ENCODE measurements at regions not wholly inside any gene's neighbourhood (a gene's known extent, or its start where the extent isn't known, plus 50 kb on each side); places are given as distances from the start of the nearest gene placed in this dataset.
A peak's percentile ranks its signal among the peaks of the same experiment; 100 is the strongest.

GRCh38 chr2:217366966-217367365 is 507.1 kb upstream of the TNP1 start:
- H3K9me3 ChIP-seq = no peaks in the 10 kb centered on the region
- intact Hi-C loops (cut with DNase I) = no loop called here
- no peak overlapping the region for H3K4me3 ChIP-seq
- peaks cover 0 to 12% (median 1%) of the 10 kb centered on the region in 3 donors for H3K4me1 ChIP-seq
- WGBS, 2 donors = 38 to 56% methylated on average over 4 of the region's 4 CpGs
- no peak overlapping the region for H3K27ac ChIP-seq
- DNase-seq = no peak
- no peaks in the 10 kb centered on the region for H3K36me3 ChIP-seq
- TF ChIP-seq CTCF (IDR thresholded peaks at IDR 0.05) (no peak), POLR2A (IDR thresholded peaks at IDR 0.05) (no peak)
- H3K27me3 ChIP-seq = peaks cover 0 to 4% (median 0%) of the 10 kb centered on the region in 4 donors

GRCh38 chr2:217366266-217366895 is 506.5 kb upstream of the TNP1 start:
- peaks cover 0 to 18% (median 7%) of the 10 kb centered on the region in 3 donors for H3K4me1 ChIP-seq
- H3K9me3 ChIP-seq = no peaks in the 10 kb centered on the region
- 76 to 84% methylated on average over 4 of the region's 4 CpGs for WGBS, 2 donors
- intact Hi-C loops (cut with DNase I) = no loop called here
- no peak for DNase-seq
- no peak overlapping the region for H3K4me3 ChIP-seq
- no peaks in the 10 kb centered on the region for H3K36me3 ChIP-seq
- no peak for TF ChIP-seq CTCF (IDR thresholded peaks at IDR 0.05)
- no peak for TF ChIP-seq POLR2A (IDR thresholded peaks at IDR 0.05)
- H3K27ac ChIP-seq = no peak overlapping the region
- H3K27me3 ChIP-seq = peaks cover 0 to 4% (median 0%) of the 10 kb centered on the region in 4 donors

DNA sequence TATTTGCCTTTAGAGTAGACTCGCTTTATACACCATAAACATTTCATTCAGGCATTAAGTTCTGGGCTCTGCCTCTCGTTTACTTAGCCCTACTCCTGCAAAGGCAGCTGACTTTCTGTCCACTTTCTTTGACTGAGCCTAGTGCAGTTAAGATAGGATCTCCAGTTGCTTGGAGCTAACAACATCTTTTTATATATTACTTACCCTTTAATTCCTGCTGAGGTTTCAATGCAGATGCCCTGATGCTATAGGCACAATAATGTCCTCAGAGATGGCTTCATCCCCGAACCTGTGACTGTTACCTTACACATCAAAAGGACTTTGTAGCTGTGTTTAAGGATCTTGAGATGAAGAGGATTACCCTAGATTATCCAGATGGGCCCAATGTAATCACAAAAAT is 505.8 kb upstream of the TNP1 start:
- H3K27ac ChIP-seq = no peak overlapping the region
- no peak for DNase-seq
- peaks cover 0 to 4% (median 0%) of the 10 kb centered on the region in 4 donors for H3K27me3 ChIP-seq
- H3K36me3 ChIP-seq = no peaks in the 10 kb centered on the region
- intact Hi-C loops (cut with DNase I) = no loop called here
- no peaks in the 10 kb centered on the region for H3K9me3 ChIP-seq
- WGBS, 2 donors = 69 to 72% methylated on average over 3 of the region's 3 CpGs
- H3K4me1 ChIP-seq = peaks cover 0 to 25% (median 11%) of the 10 kb centered on the region in 3 donors
- TF ChIP-seq CTCF (IDR thresholded peaks at IDR 0.05) (no peak), POLR2A (IDR thresholded peaks at IDR 0.05) (no peak)
- no peak overlapping the region for H3K4me3 ChIP-seq

- H3K9me3 ChIP-seq = no peaks in the 10 kb centered on the region
- H3K4me1 ChIP-seq = peaks cover 5 to 35% (median 11%) of the 10 kb centered on the region in 3 donors
- no peak for TF ChIP-seq CTCF (IDR thresholded peaks at IDR 0.05)
- no peak for TF ChIP-seq POLR2A (IDR thresholded peaks at IDR 0.05)
- peaks cover 0 to 4% (median 0%) of the 10 kb centered on the region in 4 donors for H3K27me3 ChIP-seq
- intact Hi-C loops (cut with DNase I) = no loop called here
- H3K36me3 ChIP-seq = no peaks in the 10 kb centered on the region
- H3K27ac ChIP-seq = peak overlapping the region in 1 of 4 donors; percentile 81
- H3K4me3 ChIP-seq = no peak overlapping the region
- DNase-seq = no peak
Observed at GRCh38 chr2:217364224-217364623, 504.4 kb upstream of the TNP1 start.

DNA sequence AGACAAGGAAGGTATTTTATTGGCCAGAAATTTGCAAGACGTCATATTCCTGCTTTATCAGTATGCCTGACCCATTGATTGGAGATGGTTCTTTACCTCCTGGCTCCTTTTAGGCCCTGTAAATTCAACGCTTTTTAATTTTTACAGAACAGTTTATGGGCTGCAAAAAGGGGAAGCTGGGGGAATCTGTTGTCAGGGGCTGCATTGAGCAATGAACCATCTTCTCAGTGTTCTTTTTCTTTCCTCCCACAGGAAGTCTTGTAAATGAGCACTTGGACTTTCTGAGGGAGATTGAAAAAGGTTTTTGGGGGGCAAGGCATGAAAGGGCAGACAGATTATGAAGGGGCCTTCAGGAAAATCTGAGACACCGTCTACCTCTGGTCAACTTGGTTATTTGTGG is 503.6 kb upstream of the TNP1 start:
- no peak for DNase-seq
- peak overlapping the region in 2 of 4 donors; percentile 65 to 81 for H3K27ac ChIP-seq
- peaks cover 0 to 4% (median 0%) of the 10 kb centered on the region in 4 donors for H3K27me3 ChIP-seq
- intact Hi-C loops (cut with DNase I) = no loop called here
- no peaks in the 10 kb centered on the region for H3K9me3 ChIP-seq
- 75 to 83% methylated on average over 3 of the region's 3 CpGs for WGBS, 2 donors
- no peaks in the 10 kb centered on the region for H3K36me3 ChIP-seq
- H3K4me3 ChIP-seq = no peak overlapping the region
- TF ChIP-seq CTCF (IDR thresholded peaks at IDR 0.05) (no peak), POLR2A (IDR thresholded peaks at IDR 0.05) (no peak)
- peaks cover 5 to 35% (median 11%) of the 10 kb centered on the region in 3 donors for H3K4me1 ChIP-seq
